H9 (cell line): ENCODE measurements at regions not wholly inside any gene's neighbourhood (a gene's known extent, or its start where the extent isn't known, plus 50 kb on each side); places are given as distances from the start of the nearest gene placed in this dataset.

ENCODE experiments used
- DNase-seq: peaks from one replicate; pipeline ENCODE4 v3.0.0-alpha.2; 2017
- H2AFZ ChIP-seq: one replicate; pipeline ENCODE4 v1.6.1; 2013; ENCODE audit warnings: mild to moderate bottlenecking, low read length, control low read depth, moderate library complexity
- H2AK5ac ChIP-seq: 2 replicates; pipeline ENCODE4 v1.6.1; 2013; ENCODE audit warnings: low read length, control low read depth, mixed read lengths; ENCODE audit not compliant: insufficient read length
- H2BK120ac ChIP-seq: one replicate; pipeline ENCODE4 v1.6.1; 2013; ENCODE audit warnings: low read depth, mild to moderate bottlenecking, low read length, control low read depth, inconsistent platforms; ENCODE audit not compliant: poor library complexity, severe bottlenecking
- H2BK12ac ChIP-seq: 2 replicates; pipeline ENCODE4 v1.6.1; 2013; ENCODE audit warnings: low read length, control low read depth, mixed read lengths, low read depth; ENCODE audit not compliant: insufficient read length
- H2BK15ac ChIP-seq: 2 replicates; pipeline ENCODE4 v1.6.1; 2013; ENCODE audit warnings: low read depth, low read length, control low read depth
- H2BK20ac ChIP-seq: one replicate; pipeline ENCODE4 v1.6.1; 2013; ENCODE audit warnings: low read depth, mild to moderate bottlenecking, low read length, control low read depth, inconsistent platforms; ENCODE audit not compliant: poor library complexity, severe bottlenecking
- H2BK5ac ChIP-seq: 2 replicates; pipeline ENCODE4 v1.6.1; 2013; ENCODE audit warnings: low read length, control low read depth, mixed read lengths; ENCODE audit not compliant: insufficient read length
- H3K14ac ChIP-seq: 2 replicates; pipeline ENCODE4 v1.6.1; 2013; ENCODE audit warnings: low read length, control low read depth; ENCODE audit not compliant: insufficient read depth
- H3K18ac ChIP-seq: 2 replicates; pipeline ENCODE4 v1.6.1; 2013; ENCODE audit warnings: low read depth, mild to moderate bottlenecking, mixed read lengths, low read length, control low read depth; ENCODE audit not compliant: insufficient read length
- H3K23ac ChIP-seq: 2 replicates; pipeline ENCODE4 v1.6.1; 2013; ENCODE audit warnings: low read length, control low read depth, mixed read lengths, low read depth; ENCODE audit not compliant: insufficient read length
- H3K23me2 ChIP-seq: 2 replicates; pipeline ENCODE4 v1.6.1; 2013; ENCODE audit warnings: low read depth, mild to moderate bottlenecking, mixed read lengths, low read length, control low read depth; ENCODE audit not compliant: insufficient read length, poor library complexity, severe bottlenecking
- H3K27ac ChIP-seq: 2 replicates; pipeline ENCODE4 v1.5.1; 2013; ENCODE audit warnings: low read length, control low read depth, mixed read lengths, low read depth; ENCODE audit not compliant: insufficient read length
- H3K27me3 ChIP-seq: 2 replicates; pipeline ENCODE4 v1.6.1; 2013; ENCODE audit warnings: low read length, control low read depth, inconsistent platforms; ENCODE audit not compliant: insufficient read depth
- H3K4ac ChIP-seq: 2 replicates; pipeline ENCODE4 v1.6.1; 2013; ENCODE audit warnings: low read depth, mild to moderate bottlenecking, control low read depth, inconsistent platforms, low read length, moderate library complexity
- H3K4me1 ChIP-seq: 2 replicates; pipeline ENCODE4 v1.6.1; 2013; ENCODE audit warnings: low read length, control low read depth, inconsistent platforms; ENCODE audit not compliant: insufficient read depth
- H3K4me2 ChIP-seq: 2 replicates; pipeline ENCODE4 v1.6.1; 2013; ENCODE audit warnings: low read length, control low read depth, mixed read lengths; ENCODE audit not compliant: insufficient read length, insufficient read depth
- H3K56ac ChIP-seq: 2 replicates; pipeline ENCODE4 v1.6.1; 2013; ENCODE audit warnings: low read depth, mild to moderate bottlenecking, mixed read lengths, low read length, control low read depth; ENCODE audit not compliant: insufficient read length
- H3K79me1 ChIP-seq: 2 replicates; pipeline ENCODE4 v1.6.1; 2013; ENCODE audit warnings: low read depth, mild to moderate bottlenecking, moderate library complexity, low read length, control low read depth, inconsistent platforms; ENCODE audit not compliant: insufficient read depth, poor library complexity, severe bottlenecking
- H3K79me2 ChIP-seq: 2 replicates; pipeline ENCODE4 v1.6.1; 2013; ENCODE audit warnings: low read length, control low read depth, inconsistent platforms; ENCODE audit not compliant: insufficient read depth
- H3K9ac ChIP-seq: 2 replicates; pipeline ENCODE4 v1.6.1; 2013; ENCODE audit warnings: low read length, control low read depth, mixed read lengths; ENCODE audit not compliant: insufficient read length; ENCODE audit errors: extremely low read depth
- H3K9me3 ChIP-seq: one replicate; pipeline ENCODE4 v1.6.1; 2013; ENCODE audit warnings: low read depth, low read length, inconsistent platforms; ENCODE audit not compliant: control insufficient read depth
- H3T11ph ChIP-seq: one replicate; pipeline ENCODE4 v1.6.1; 2013; ENCODE audit warnings: mild to moderate bottlenecking, low read length, control low read depth, inconsistent platforms
- H4K20me1 ChIP-seq: one replicate; pipeline ENCODE4 v1.6.1; 2013; ENCODE audit not compliant: control insufficient read depth, insufficient read length, insufficient read depth
- H4K5ac ChIP-seq: 2 replicates; pipeline ENCODE4 v1.6.1; 2013; ENCODE audit warnings: low read depth, mild to moderate bottlenecking, mixed read lengths, low read length, control low read depth; ENCODE audit not compliant: insufficient read length
- H4K8ac ChIP-seq: replicated peaks from 2 replicates; pipeline ENCODE4 v1.6.1; 2013; ENCODE audit warnings: low read length, control low read depth, mixed read lengths, low read depth; ENCODE audit not compliant: insufficient read length
- H4K91ac ChIP-seq: 2 replicates; pipeline ENCODE4 v1.6.1; 2013; ENCODE audit warnings: low read depth, mild to moderate bottlenecking, moderate library complexity, mixed read lengths, low read length, control low read depth; ENCODE audit not compliant: insufficient read length
- H3K27ac Mint-ChIP-seq, 3 experiments: 2 replicates in 2 of 3; 3 replicates in 1 of 3; pipeline ENCODE4 v1.8.0; 2020 to 2021; ENCODE audit warnings: mixed read lengths in 3 of 3, mild to moderate bottlenecking in 1 of 3, moderate library complexity in 1 of 3
- H3K27me3 Mint-ChIP-seq: 2 replicates; pipeline ENCODE4 v1.8.0; 2021; ENCODE audit warnings: low read depth, mild to moderate bottlenecking, moderate library complexity, mixed read lengths
- H3K36me3 Mint-ChIP-seq, 3 experiments: 2 replicates in 2 of 3; 3 replicates in 1 of 3; pipeline ENCODE4 v1.8.0; 2020 to 2021; ENCODE audit warnings: low read depth in 3 of 3, mixed read lengths in 3 of 3; ENCODE audit not compliant: insufficient read depth in 1 of 3
- H3K4me1 Mint-ChIP-seq, 2 experiments: 2 replicates each; pipeline ENCODE4 v1.8.0; 2020; ENCODE audit warnings: mixed read lengths in 2 of 2
- H3K4me3 Mint-ChIP-seq, 2 experiments: 2 replicates in 1 of 2; 3 replicates in 1 of 2; pipeline ENCODE4 v1.8.0; 2020 to 2021; ENCODE audit warnings: mild to moderate bottlenecking in 2 of 2, mixed read lengths in 2 of 2, moderate library complexity in 1 of 2
- H3K9me3 Mint-ChIP-seq, 2 experiments: 2 replicates in 1 of 2; 3 replicates in 1 of 2; pipeline ENCODE4 v1.8.0; 2020; ENCODE audit warnings: mild to moderate bottlenecking in 2 of 2, mixed read lengths in 2 of 2, moderate library complexity in 1 of 2
- CTCF ChIP-seq: fragments of 200-600 bp; sonication (generic); conservative IDR thresholded peaks from 3 replicates; pipeline ENCODE4 v1.8.0; 2021; ENCODE audit warnings: antibody characterized with exemption, mild to moderate bottlenecking
- WGBS: extraction: QIAGEN DNeasy Blood & Tissue Kit; methylation state at CpG from one replicate; pipeline ENCODE4 v1.1.7; 2013; ENCODE audit warnings: missing lambda C conversion rate, low lambda C conversion rate, mixed read lengths; ENCODE audit not compliant: insufficient read length; ENCODE audit errors: extremely low coverage; 5-methylcytosine and 5-hydroxymethylcytosine counted together

GRCh38 chr4:189267312-189267965 lies 673.2 kb upstream of the FRG1 start:
- Histone ChIP-seq H4K5ac (no peak overlapping the region), H4K91ac (no peak overlapping the region), H2BK120ac (no peak overlapping the region), H3K27ac (no peak overlapping the region), H2AFZ (no peak overlapping the region), H3K23me2 (no peaks in the 10 kb centered on the region), H3K56ac (no peak overlapping the region), H3K79me1 (no peaks in the 10 kb centered on the region), H3K4me1 (no peaks in the 10 kb centered on the region), H3K27me3 (no peaks in the 10 kb centered on the region), H2BK20ac (no peak overlapping the region), H3K4ac (no peak overlapping the region), H3K4me2 (no peak overlapping the region), H4K8ac (no peak overlapping the region), H2AK5ac (no peak overlapping the region), H3K9ac (no peak overlapping the region), H2BK12ac (no peak overlapping the region), H3K9me3 (peaks cover 9% of the 10 kb centered on the region), H3K18ac (no peak overlapping the region), H3K23ac (no peak overlapping the region), H3K14ac (no peak overlapping the region), H2BK15ac (no peak overlapping the region), H2BK5ac (no peak overlapping the region), H3T11ph (no peak overlapping the region), H3K79me2 (no peaks in the 10 kb centered on the region), H4K20me1 (no peaks in the 10 kb centered on the region)
- Mint-ChIP-seq H3K27me3 (no peaks in the 10 kb centered on the region), H3K4me1 (no peaks in the 10 kb centered on the region), H3K27ac (no peak overlapping the region), H3K36me3 (no peaks in the 10 kb centered on the region; a peak in 2 of 7 replicates), H3K4me3 (no peak overlapping the region), H3K9me3 (peaks cover 27 to 87% of the 10 kb centered on the region in 2 experiments)
- TF ChIP-seq CTCF: no peak
- no CpG with 5 or more reads among the region's 3 CpGs for WGBS
- no peak for DNase-seq
